ENCODE measurements at regions not wholly inside any gene's neighbourhood (a gene's known extent, or its start where the extent isn't known, plus 50 kb on each side); places are given as distances from the start of the nearest gene placed in this dataset.
"Not testable (repeated sequence)": the region's sequence is repeated elsewhere in the genome, so short reads cannot be mapped to it uniquely, and the experiment has no call there.

DNA sequence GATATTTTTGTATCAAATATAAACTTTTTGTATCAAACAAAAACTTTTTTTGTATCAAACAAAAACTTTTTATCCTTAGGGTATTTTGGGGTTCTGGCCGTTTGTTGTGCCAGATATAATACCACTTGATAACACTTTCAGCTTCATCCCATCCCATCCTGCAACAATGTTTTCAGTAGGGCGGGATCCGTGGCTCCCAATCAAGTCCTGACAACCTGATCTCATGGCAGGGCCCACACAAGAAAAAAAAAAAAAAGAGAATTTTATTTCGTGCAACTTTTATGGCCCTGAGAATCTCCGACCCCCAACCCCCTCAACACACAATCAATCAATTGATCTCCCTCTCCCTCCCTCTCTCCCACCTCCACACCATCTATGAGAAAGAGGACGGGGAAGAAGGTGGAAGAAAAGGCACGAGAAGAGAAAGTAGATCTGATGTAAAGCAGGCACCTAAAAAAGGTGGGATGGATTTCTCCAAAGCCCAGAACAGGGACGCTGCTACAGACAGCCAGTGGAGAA, 4749.6 kb upstream of the OR11H1 start:
- H3K27ac ChIP-seq = no peak overlapping the region
- no peaks in the 10 kb centered on the region for H4K20me1 ChIP-seq
- no peak overlapping the region for H3K4me3 ChIP-seq
- H3K4me2 ChIP-seq = no peak overlapping the region
- TF ChIP-seq Cebpa-rat (IDR thresholded peaks at IDR 0.05) = no peak
- H3K4me1 ChIP-seq = no peaks in the 10 kb centered on the region
- no peak overlapping the region for H3K9ac ChIP-seq
- no peaks in the 10 kb centered on the region for H3K36me3 ChIP-seq
- no peaks in the 10 kb centered on the region for H3K27me3 ChIP-seq
- H3K9me3 ChIP-seq (replicated peaks in 1 of 11) = peaks cover under 1 to 24% (median 12%) of the 10 kb centered on the region in 11 experiments; a peak in 16 of 22 replicates

DNA sequence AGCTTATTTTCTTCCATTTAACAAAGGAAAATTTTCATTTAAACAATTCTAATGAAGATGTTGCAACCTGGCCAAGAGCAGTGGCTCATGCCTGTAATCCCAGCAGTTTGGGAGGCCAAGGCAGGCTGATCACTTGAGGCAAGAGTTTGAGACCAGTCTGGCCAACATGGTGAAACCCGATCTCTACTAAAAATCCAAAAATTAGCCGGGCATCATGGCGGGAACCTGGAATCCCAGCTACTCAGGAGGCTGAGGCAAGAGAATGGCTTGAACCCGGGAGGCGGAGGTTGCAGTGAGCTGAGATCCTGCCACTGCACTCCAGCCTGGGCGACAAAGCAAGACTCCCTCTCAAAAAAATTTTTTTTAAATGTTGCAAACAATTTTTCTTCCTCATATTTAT, 4748.8 kb upstream of the OR11H1 start:
- not testable (repeated sequence) for H3K4me1 ChIP-seq, H3K27me3 ChIP-seq, H3K27ac ChIP-seq, H3K4me2 ChIP-seq, H3K4me3 ChIP-seq, H3K9ac ChIP-seq, H4K20me1 ChIP-seq, H3K36me3 ChIP-seq
- peaks cover 3 to 27% (median 17%) of the 10 kb centered on the region in 11 experiments; a peak in 18 of 22 replicates for H3K9me3 ChIP-seq (replicated peaks in 1 of 11)
- TF ChIP-seq Cebpa-rat (IDR thresholded peaks at IDR 0.05) = 0 out of 22 replicates have a peak, but pooled peaks of 1 of the 11 experiments have one; percentile 20

DNA sequence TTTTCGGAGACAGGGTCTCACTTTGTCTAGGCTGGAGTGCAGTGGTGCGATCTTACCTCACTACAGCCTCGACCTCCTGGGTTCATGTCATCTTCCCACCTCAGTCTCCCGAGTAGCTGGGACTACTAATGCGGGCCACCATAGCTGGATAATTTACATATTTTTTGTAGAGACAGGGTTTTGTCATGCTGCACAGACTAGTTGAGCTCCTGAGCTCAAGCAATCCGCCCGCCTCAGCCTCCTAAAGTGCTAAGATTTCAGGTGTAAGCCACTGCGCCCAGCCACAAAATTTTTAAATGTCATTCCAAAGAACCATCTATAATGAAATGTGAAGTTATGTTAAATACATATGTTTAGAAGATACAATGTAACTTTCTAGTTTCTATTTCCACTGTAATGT, 4747.7 kb upstream of the OR11H1 start:
- Histone ChIP-seq H4K20me1 (no peaks in the 10 kb centered on the region), H3K27me3 (no peaks in the 10 kb centered on the region), H3K27ac (no peak overlapping the region), H3K9ac (no peak overlapping the region), H3K9me3 (replicated peaks in 1 of 11) (peaks cover 3 to 28% (median 19%) of the 10 kb centered on the region in 11 experiments; a peak in 18 of 22 replicates), H3K36me3 (no peaks in the 10 kb centered on the region), H3K4me1 (no peaks in the 10 kb centered on the region), H3K4me2 (no peak overlapping the region), H3K4me3 (no peak overlapping the region)
- TF ChIP-seq Cebpa-rat (IDR thresholded peaks at IDR 0.05) = no peak; a peak in 2 of 22 replicates

DNA sequence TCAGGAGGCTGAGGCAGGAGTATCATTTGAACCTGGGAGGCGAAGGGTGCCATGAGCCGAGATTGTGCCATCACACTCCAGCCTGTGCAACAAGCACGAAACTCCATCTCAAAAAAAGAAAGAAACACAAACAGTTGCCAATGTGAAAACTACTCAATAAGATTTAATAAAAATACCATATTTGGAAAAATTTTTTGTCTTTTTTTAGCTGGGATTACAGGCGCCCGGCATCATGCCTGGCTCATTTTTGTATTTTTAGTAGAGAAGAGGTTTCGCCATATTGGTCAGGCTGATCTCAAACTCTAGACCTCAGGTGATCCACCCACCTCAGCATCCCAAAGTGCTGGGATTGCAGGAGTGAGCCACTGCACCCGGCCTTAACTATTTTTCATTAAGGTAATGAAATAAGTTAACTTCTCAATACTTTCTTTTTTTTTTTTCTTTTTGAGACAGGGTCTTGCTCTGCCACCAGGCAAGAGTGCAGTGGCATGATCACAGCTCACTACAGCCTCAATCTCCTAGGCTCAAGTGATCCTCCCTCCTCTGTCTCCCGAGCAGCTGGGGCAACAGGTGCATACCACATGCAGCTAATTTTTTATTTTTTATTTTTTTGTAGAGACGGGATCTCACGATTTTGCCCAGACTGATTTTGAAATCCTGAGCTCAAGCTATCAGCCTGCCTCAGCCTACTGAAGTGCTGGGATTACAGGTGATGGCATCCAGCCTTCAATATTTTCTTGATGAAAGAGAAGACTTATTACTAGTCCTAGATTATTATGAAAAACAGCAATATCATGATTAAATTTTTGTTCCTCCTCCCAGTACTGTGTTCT, 4746.2 kb upstream of the OR11H1 start:
- Histone ChIP-seq H3K36me3 (no peaks in the 10 kb centered on the region), H3K27me3 (no peaks in the 10 kb centered on the region), H3K27ac (no peak overlapping the region), H3K4me3 (no peak overlapping the region), H4K20me1 (no peaks in the 10 kb centered on the region), H3K9ac (no peak overlapping the region), H3K9me3 (replicated peaks in 1 of 11) (peaks cover 3 to 28% (median 19%) of the 10 kb centered on the region in 11 experiments; a peak in 18 of 22 replicates), H3K4me1 (no peaks in the 10 kb centered on the region), H3K4me2 (no peak overlapping the region)
- no peak for TF ChIP-seq Cebpa-rat (IDR thresholded peaks at IDR 0.05)

All from BLaER1 treated with 17β-estradiol and CSF1 and Interleukin-3, amounts not matched to agents 10 nM and 100 nM (cell line).